GM18499 (cell line): ENCODE measurements at regions not wholly inside any gene's neighbourhood (a gene's known extent, or its start where the extent isn't known, plus 50 kb on each side); places are given as distances from the start of the nearest gene placed in this dataset.
"Not testable (repeated sequence)": the region's sequence is repeated elsewhere in the genome, so short reads cannot be mapped to it uniquely, and the experiment has no call there.

Experiments
- ATAC-seq: cut with Tn5 transposase; IDR thresholded peaks from one replicate; pipeline ENCODE4 v1.9.1; 2021; ENCODE audit warnings: moderate number of reproducible peaks; ENCODE audit not compliant: insufficient read depth, unreplicated experiment

- no peak for ATAC-seq
Measured at GRCh38 chr6:67219346-67219745, 1415.7 kb upstream of the ADGRB3 start.

- ATAC-seq: no peak
Measured at GRCh38 chr6:67212584-67212983, 1422.5 kb upstream of the ADGRB3 start.

- no peak for ATAC-seq
Measured at GRCh38 chr6:67210450-67210849, 1424.6 kb upstream of the ADGRB3 start.

GRCh38 chr6:67201563-67201962 lies 1433.5 kb upstream of the ADGRB3 start:
- no peak for ATAC-seq

- no peak for ATAC-seq
Measured at GRCh38 chr6:67200626-67201403, 1434.3 kb upstream of the ADGRB3 start.

- no peak for ATAC-seq
Measured at GRCh38 chr6:67199425-67199824, 1435.7 kb upstream of the ADGRB3 start.

GRCh38 chr6:67190733-67191132 lies 1444.3 kb upstream of the ADGRB3 start:
- ATAC-seq: no peak

- ATAC-seq: no peak
Measured at GRCh38 chr6:67184405-67184804, 1450.7 kb upstream of the ADGRB3 start.

GRCh38 chr6:67175101-67175500 lies 1460.0 kb upstream of the ADGRB3 start:
- ATAC-seq: no peak

GRCh38 chr6:67165606-67166005 lies 1458.6 kb upstream of the EYS start:
- ATAC-seq: no peak

- no peak for ATAC-seq
Measured at GRCh38 chr6:67160820-67161219, 1453.8 kb upstream of the EYS start.

GRCh38 chr6:67141005-67141404 lies 1434.0 kb upstream of the EYS start:
- no peak for ATAC-seq

GRCh38 chr6:67133973-67134372 lies 1426.9 kb upstream of the EYS start:
- no peak for ATAC-seq

GRCh38 chr6:67131827-67132226 lies 1424.8 kb upstream of the EYS start:
- no peak for ATAC-seq

- no peak for ATAC-seq
Measured at GRCh38 chr6:67129780-67130179, 1422.8 kb upstream of the EYS start.

- no peak for ATAC-seq
Measured at GRCh38 chr6:67127041-67127440, 1420.0 kb upstream of the EYS start.

GRCh38 chr6:67121115-67121514 lies 1414.1 kb upstream of the EYS start:
- no peak for ATAC-seq

- ATAC-seq: no peak
Measured at GRCh38 chr6:67112120-67112519, 1405.1 kb upstream of the EYS start.

- ATAC-seq: no peak
Measured at GRCh38 chr6:67102743-67103142, 1395.7 kb upstream of the EYS start.

GRCh38 chr6:67095618-67096226 lies 1388.7 kb upstream of the EYS start:
- not testable (repeated sequence) for ATAC-seq

- ATAC-seq: no peak
Measured at GRCh38 chr6:67094431-67094946, 1387.5 kb upstream of the EYS start.

GRCh38 chr6:67073938-67074337 lies 1366.9 kb upstream of the EYS start:
- ATAC-seq: no peak
